ENCODE measurements at regions not wholly inside any gene's neighbourhood (a gene's known extent, or its start where the extent isn't known, plus 50 kb on each side); places are given as distances from the start of the nearest gene placed in this dataset.
"Not testable (repeated sequence)": the region's sequence is repeated elsewhere in the genome, so short reads cannot be mapped to it uniquely, and the experiment has no call there.

DNA sequence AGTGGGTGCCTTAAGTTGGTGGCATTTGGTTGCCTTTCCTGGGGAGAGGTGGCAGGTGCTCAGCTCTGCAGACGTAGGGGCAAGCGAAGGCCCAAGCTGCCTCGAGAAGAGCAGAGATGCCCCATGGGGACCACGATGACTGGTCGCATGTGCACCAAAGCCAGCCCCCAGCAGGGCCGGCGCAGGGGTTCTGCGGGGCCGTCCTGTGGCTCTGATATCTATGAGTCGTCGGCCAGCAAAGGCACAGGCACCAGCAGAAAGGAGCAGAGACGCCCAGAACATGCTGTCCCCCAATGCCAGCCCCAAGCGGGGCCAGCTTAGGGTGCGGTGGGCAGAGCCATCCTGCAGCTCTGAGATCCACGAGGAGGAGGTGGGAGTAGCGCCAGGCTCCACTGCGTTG is 1408.6 kb downstream of the FOXD4L5 start:
- TF ChIP-seq POLR2AphosphoS5 (IDR thresholded peaks at IDR 0.05; ENCODE audit: low read depth, low read length); YY1 (IDR thresholded peaks at IDR 0.05; ENCODE audit: extremely low read depth, insufficient replicate concordance, low read depth, low read length); EZH2phosphoT487 (IDR thresholded peaks at IDR 0.05; ENCODE audit: borderline replicate concordance); EZH2 (IDR thresholded peaks at IDR 0.05); CTCF (IDR thresholded peaks at IDR 0.05 in 2 of 3, conservative IDR thresholded peaks at IDR 0.05 in 1 of 3; ENCODE audit: borderline replicate concordance in 1 of 3, insufficient read depth in 1 of 3, low read depth in 2 of 3, low read length in 2 of 3); ZFX (IDR thresholded peaks at IDR 0.05); SP1 (IDR thresholded peaks at IDR 0.05; ENCODE audit: low read depth); SIN3A (IDR thresholded peaks at IDR 0.05; ENCODE audit: low read depth); EGR1 (IDR thresholded peaks at IDR 0.05; ENCODE audit: low read depth): not testable (repeated sequence)
- TF ChIP-seq, protein P1, sequence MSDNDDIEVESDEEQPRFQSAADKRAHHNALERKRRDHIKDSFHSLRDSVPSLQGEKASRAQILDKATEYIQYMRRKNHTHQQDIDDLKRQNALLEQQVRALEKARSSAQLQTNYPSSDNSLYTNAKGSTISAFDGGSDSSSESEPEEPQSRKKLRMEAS (IDR thresholded peaks at IDR 0.05) = not testable (repeated sequence)
